GM12892 (cell line): ENCODE measurements at regions not wholly inside any gene's neighbourhood (a gene's known extent, or its start where the extent isn't known, plus 50 kb on each side); places are given as distances from the start of the nearest gene placed in this dataset.

ENCODE experiments used
- POLR2A ChIP-seq: IDR thresholded peaks from 2 replicates; pipeline ENCODE4 v1.6.1; 2011; ENCODE audit warnings: low read depth, low read length, control low read depth
- POLR2AphosphoS5 ChIP-seq: IDR thresholded peaks from 2 replicates; pipeline ENCODE4 v1.6.1; 2011; ENCODE audit warnings: low read depth, low read length, control low read depth
- TAF1 ChIP-seq: IDR thresholded peaks from 2 replicates; pipeline ENCODE4 v1.6.1; 2011; ENCODE audit warnings: low read depth, mild to moderate bottlenecking, control low read depth, low read length, borderline replicate concordance

DNA sequence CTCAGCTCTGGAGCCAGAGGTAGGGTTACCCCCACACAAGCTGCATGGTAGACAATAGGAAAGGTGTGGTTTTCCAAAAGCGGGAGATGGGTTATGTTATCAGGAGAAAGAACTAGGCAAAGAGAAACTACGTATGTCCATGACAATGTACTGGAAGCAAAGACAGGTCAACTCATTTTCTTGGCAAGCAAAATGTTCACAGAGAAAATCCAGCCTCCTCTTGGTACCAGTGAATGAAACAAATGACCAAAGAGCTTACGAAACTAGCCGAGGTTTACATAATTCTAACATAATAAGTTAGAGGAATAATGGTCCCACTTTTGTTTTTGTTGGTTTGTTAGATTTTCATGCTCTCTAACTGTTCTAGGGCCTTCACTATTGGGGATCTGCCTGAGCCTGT is 338.1 kb upstream of the TGFBR2 start:
- no peak for TF ChIP-seq POLR2AphosphoS5
- no peak for TF ChIP-seq POLR2A
- no peak for TF ChIP-seq TAF1
